Osteoblast (primary cell): ENCODE measurements at regions not wholly inside any gene's neighbourhood (a gene's known extent, or its start where the extent isn't known, plus 50 kb on each side); places are given as distances from the start of the nearest gene placed in this dataset. TPM values are rescaled to one million over a fixed set of nuclear protein-coding genes. Genes with fewer than 3 reads are reported as not detected.

ENCODE experiments used
- DNase-seq: peaks from one replicate; pipeline ENCODE4 v3.0.0; 2011; ENCODE audit warnings: low spot score, mixed read lengths; ENCODE audit not compliant: insufficient read length; ENCODE audit errors: missing footprints
- H2AFZ ChIP-seq: 2 replicates; pipeline ENCODE4 v1.6.0; 2011; ENCODE audit warnings: mild to moderate bottlenecking, low read length
- H3K27ac ChIP-seq: 2 replicates; pipeline ENCODE4 v1.5.1; 2011; ENCODE audit warnings: mild to moderate bottlenecking, low read depth, low read length, moderate library complexity
- H3K27me3 ChIP-seq: 2 replicates; pipeline ENCODE4 v1.6.0; 2012; ENCODE audit warnings: mild to moderate bottlenecking, control low read depth, inconsistent platforms, low read length, moderate library complexity; ENCODE audit not compliant: insufficient read depth
- H3K36me3 ChIP-seq: 2 replicates; pipeline ENCODE4 v1.5.1; 2011; ENCODE audit warnings: mild to moderate bottlenecking, low read length, control low read depth, moderate library complexity; ENCODE audit not compliant: insufficient read depth
- H3K4me1 ChIP-seq: 2 replicates; pipeline ENCODE4 v1.5.1; 2011; ENCODE audit warnings: mild to moderate bottlenecking, low read length, control low read depth, moderate library complexity; ENCODE audit not compliant: insufficient read depth
- H3K4me2 ChIP-seq: 2 replicates; pipeline ENCODE4 v1.6.0; 2011; ENCODE audit warnings: mild to moderate bottlenecking, low read length; ENCODE audit not compliant: insufficient read depth
- H3K4me3 ChIP-seq: fragments of 200-600 bp; sonication (generic); 3 replicates; pipeline ENCODE4 v1.5.1; 2012; ENCODE audit warnings: mild to moderate bottlenecking, low read length, inconsistent platforms; ENCODE audit not compliant: insufficient read depth
- H3K79me2 ChIP-seq: 2 replicates; pipeline ENCODE4 v1.6.0; 2012; ENCODE audit warnings: mild to moderate bottlenecking, low read length, control low read depth, inconsistent platforms; ENCODE audit not compliant: insufficient read depth
- H3K9me3 ChIP-seq: 2 replicates; pipeline ENCODE4 v1.5.1; 2011; ENCODE audit warnings: low read depth, low read length, control low read depth
- H4K20me1 ChIP-seq: 2 replicates; pipeline ENCODE4 v1.6.0; 2012; ENCODE audit warnings: mild to moderate bottlenecking, low read length, control low read depth; ENCODE audit not compliant: insufficient read depth
- CTCF ChIP-seq: IDR thresholded peaks from 2 replicates; pipeline ENCODE4 v1.5.1; 2011; ENCODE audit warnings: mild to moderate bottlenecking, low read depth, low read length, moderate library complexity; ENCODE audit errors: extremely low read depth
- small RNA-seq: library from RNA; depleted of rRNA; stranded (forward); fragments of <200 nt; gene quantifications from one replicate; pipeline ENCODE3, GENCODE V24; 2012

GRCh38 chr10:29687421-29688164 lies 52.8 kb upstream of the SVIL start:
- no peak for DNase-seq
- TF ChIP-seq CTCF = no peak
- Histone ChIP-seq H3K4me1 (peaks cover 23% of the 10 kb centered on the region), H3K27me3 (no peaks in the 10 kb centered on the region), H3K27ac (no peak overlapping the region), H4K20me1 (no peaks in the 10 kb centered on the region), H3K9me3 (no peaks in the 10 kb centered on the region), H3K36me3 (no peaks in the 10 kb centered on the region), H2AFZ (no peak overlapping the region), H3K79me2 (peaks cover 6% of the 10 kb centered on the region), H3K4me2 (peak overlapping the region; percentile 63), H3K4me3 (no peak overlapping the region)

- H2AFZ ChIP-seq = no peak overlapping the region
- no peak overlapping the region for H3K4me2 ChIP-seq
Observed at GRCh38 chr10:29685506-29685905, 50.7 kb upstream of the SVIL start.

More at GRCh38 chr10:29685506-29685905, 50.7 kb upstream of the SVIL start:
- no peak for TF ChIP-seq CTCF
- Histone ChIP-seq H3K36me3 (no peaks in the 10 kb centered on the region), H3K4me3 (no peak overlapping the region), H3K79me2 (peaks cover 6% of the 10 kb centered on the region), H3K27ac (no peak overlapping the region), H4K20me1 (no peaks in the 10 kb centered on the region), H3K27me3 (no peaks in the 10 kb centered on the region), H3K9me3 (no peaks in the 10 kb centered on the region), H3K4me1 (peaks cover 12% of the 10 kb centered on the region)
- no peak for DNase-seq

Small RNA genes in the stretch of these regions (small RNA-seq; reads per million reads assigned to genes)
- not detected for gene CKS1BP2
- not detected for gene RNU6-908P
